ENCODE measurements at regions not wholly inside any gene's neighbourhood (a gene's known extent, or its start where the extent isn't known, plus 50 kb on each side); places are given as distances from the start of the nearest gene placed in this dataset.
"Not testable (repeated sequence)": the region's sequence is repeated elsewhere in the genome, so short reads cannot be mapped to it uniquely, and the experiment has no call there.

DNA sequence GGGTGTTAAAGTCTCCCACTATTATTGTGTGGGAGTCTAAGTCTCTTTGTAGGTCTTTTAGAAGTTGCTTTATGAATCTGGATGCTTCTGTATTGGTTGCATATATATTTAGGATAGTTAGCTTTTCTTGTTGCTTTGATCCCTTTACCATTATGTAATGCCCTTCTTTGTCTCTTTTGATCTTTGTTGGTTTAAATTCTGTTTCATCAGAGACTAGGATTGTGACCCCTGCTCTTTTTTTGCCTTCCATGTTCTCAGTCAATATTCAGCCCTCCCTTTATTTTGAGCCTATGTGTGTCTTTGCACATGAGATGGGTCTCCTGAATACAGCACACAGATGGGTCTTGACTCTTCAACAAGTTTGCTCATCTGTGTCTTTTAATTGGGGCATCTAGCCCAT is 126.0 kb downstream of the PCSK1 start:
- not testable (repeated sequence) for H3K36me3 ChIP-seq (replicated peaks; ENCODE audit: control insufficient read depth, insufficient read depth, low read length); DNase-seq; H3K27me3 ChIP-seq (ENCODE audit: control insufficient read depth, insufficient read depth, low read length); H3K4me3 ChIP-seq (ENCODE audit: insufficient read depth, low read depth, low read length)

GRCh38 chr5:96302174-96302738 is 130.8 kb downstream of the PCSK1 start:
- Histone ChIP-seq H3K27me3 (ENCODE audit: control insufficient read depth, insufficient read depth, low read length) (no peaks in the 10 kb centered on the region), H3K36me3 (replicated peaks; ENCODE audit: control insufficient read depth, insufficient read depth, low read length) (no peaks in the 10 kb centered on the region), H3K4me3 (ENCODE audit: insufficient read depth, low read depth, low read length) (no peak overlapping the region)
- no peak for DNase-seq

GRCh38 chr5:96300976-96301375 is 132.1 kb downstream of the PCSK1 start:
- DNase-seq: no peak
- Histone ChIP-seq H3K27me3 (ENCODE audit: control insufficient read depth, insufficient read depth, low read length) (no peaks in the 10 kb centered on the region), H3K4me3 (ENCODE audit: insufficient read depth, low read depth, low read length) (no peak overlapping the region), H3K36me3 (replicated peaks; ENCODE audit: control insufficient read depth, insufficient read depth, low read length) (no peaks in the 10 kb centered on the region)

DNA sequence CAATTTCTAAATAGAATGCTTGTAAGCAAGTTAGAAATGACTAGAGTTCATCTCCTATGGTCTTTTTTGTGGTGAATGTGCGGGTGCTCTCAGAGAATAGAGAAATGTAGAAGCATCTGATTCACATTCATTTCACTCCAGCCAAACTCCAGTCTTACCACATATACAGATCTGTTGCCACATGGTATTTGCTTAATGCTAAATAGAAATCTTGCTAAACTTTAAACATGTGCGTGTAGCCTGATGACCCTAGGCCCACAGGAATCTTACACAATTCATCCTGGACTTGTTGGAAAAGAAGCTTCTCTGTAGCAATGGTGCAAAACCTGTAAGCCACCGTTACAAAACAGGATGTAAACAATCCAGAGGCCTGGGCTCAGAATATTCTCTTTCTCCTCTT is 135.2 kb downstream of the PCSK1 start:
- H3K36me3 ChIP-seq (replicated peaks; ENCODE audit: control insufficient read depth, insufficient read depth, low read length): no peaks in the 10 kb centered on the region
- H3K27me3 ChIP-seq (ENCODE audit: control insufficient read depth, insufficient read depth, low read length): no peaks in the 10 kb centered on the region
- no peak overlapping the region for H3K4me3 ChIP-seq (ENCODE audit: insufficient read depth, low read depth, low read length)
- DNase-seq: no peak

DNA sequence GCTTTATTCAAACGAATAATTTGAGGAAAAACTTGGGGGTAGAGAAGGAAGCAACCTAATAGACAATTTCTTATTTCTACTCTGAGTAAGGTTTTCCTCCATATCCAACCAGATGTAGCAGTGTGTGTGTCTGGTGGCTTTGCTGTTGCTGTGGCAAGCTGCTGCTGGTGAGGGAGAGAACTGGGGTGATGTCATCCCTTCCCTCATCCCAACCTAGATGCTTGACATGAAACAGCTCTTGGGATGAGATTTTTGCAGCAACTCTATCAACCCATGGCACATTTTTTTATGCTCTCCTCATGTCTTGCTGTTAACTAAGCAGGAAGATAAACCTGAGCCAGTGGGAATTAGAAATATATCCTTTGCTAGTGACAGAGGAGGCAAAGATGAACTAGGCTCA is 135.8 kb downstream of the PCSK1 start:
- DNase-seq: no peak
- Histone ChIP-seq H3K4me3 (ENCODE audit: insufficient read depth, low read depth, low read length) (no peak overlapping the region), H3K36me3 (replicated peaks; ENCODE audit: control insufficient read depth, insufficient read depth, low read length) (no peaks in the 10 kb centered on the region), H3K27me3 (ENCODE audit: control insufficient read depth, insufficient read depth, low read length) (no peaks in the 10 kb centered on the region)

DNA sequence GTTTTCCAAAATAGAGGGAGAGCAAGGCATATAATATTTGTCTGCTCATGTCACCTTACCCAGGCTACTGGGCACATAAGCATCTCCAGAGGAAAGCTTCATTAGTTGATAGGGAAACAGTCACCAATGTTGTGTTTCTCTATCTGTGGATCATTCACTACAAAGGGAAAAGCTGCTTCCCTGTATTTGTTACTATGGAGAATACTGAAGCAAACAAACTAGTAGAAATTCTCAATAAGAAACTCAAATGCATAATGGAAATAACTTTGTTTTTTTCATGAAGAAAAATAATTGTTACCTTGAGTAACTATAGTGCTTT is 138.2 kb downstream of the PCSK1 start:
- no peaks in the 10 kb centered on the region for H3K27me3 ChIP-seq (ENCODE audit: control insufficient read depth, insufficient read depth, low read length)
- H3K36me3 ChIP-seq (replicated peaks; ENCODE audit: control insufficient read depth, insufficient read depth, low read length): no peaks in the 10 kb centered on the region
- no peak for DNase-seq
- H3K4me3 ChIP-seq (ENCODE audit: insufficient read depth, low read depth, low read length): no peak overlapping the region

DNA sequence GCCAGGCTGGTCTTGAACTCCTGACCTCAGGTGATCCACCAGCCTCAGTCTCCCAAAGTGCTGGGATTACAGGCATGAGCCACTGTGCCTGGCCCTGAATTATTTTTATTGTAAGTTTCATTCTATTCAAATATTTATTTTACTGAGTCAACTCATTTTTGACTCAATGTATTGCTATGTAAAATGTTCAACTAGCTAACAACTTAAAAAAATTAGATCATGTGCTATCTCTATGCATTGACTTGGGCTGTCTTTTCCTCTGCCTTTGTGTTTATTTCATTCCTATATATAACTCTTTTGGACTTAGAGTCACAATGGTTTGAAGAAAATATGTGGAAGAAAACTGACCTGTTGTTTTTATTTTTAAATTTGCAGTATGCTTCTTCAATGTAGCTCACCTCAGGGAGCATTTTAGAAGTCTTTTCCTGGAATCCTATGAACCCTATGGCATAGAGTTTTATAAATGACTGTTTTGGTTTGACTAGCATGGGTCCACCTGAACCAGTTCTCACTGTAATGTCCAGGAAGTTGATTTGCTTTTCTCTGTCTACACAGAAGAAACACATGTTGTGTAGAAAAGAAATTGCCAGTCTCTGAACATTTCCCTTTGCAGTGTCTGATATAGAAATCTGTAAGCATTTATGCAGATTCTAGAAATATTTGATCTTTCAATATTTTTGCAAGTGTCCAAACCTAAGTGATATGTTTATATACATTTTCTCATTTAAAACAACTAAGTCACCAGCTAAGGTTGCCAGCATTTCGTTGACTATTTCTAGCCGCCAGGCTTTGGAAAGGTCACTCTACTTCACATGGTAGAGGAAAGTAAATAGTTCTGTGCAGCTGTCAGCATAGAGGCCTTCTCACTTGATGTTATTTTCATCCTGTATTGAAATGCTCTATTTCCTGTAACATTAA is 138.8 kb downstream of the PCSK1 start:
- H3K27me3 ChIP-seq (ENCODE audit: control insufficient read depth, insufficient read depth, low read length): no peaks in the 10 kb centered on the region
- H3K4me3 ChIP-seq (ENCODE audit: insufficient read depth, low read depth, low read length): no peak overlapping the region
- no peak for DNase-seq
- H3K36me3 ChIP-seq (replicated peaks; ENCODE audit: control insufficient read depth, insufficient read depth, low read length): no peaks in the 10 kb centered on the region

DNA sequence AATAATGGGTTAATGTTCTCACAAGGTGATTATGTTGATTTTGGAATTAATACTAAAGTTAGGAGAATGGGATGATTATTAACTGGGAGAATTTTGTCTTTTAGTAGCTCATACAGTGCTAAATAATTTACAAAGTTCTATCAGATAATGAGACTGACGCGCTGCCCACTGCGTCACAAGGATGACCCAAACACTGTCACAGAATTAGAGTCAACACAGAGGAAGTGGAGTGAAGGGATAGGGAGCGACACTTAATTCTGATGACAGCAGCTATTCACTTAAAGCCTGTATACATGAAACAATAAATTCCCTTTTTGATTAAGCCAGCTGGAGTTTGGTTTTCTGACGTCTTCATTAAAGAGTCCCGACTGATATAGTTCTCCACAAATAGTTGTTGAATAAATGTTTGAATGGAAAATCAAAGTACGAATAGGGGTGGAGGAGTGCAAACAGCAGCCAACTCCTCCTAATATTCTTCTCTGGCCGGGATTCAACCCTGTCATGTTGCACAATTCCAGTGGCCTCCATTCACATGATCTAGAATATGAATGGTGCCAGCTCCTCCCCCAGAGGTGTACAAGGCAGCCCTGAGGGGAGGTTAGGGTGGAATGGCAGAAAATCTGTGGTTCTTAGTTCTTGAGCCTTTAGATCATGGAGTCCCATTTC is 140.3 kb downstream of the PCSK1 start:
- no peak overlapping the region for H3K4me3 ChIP-seq (ENCODE audit: insufficient read depth, low read depth, low read length)
- H3K27me3 ChIP-seq (ENCODE audit: control insufficient read depth, insufficient read depth, low read length): no peaks in the 10 kb centered on the region
- no peaks in the 10 kb centered on the region for H3K36me3 ChIP-seq (replicated peaks; ENCODE audit: control insufficient read depth, insufficient read depth, low read length)
- DNase-seq: no peak

GRCh38 chr5:96289287-96289686 is 143.8 kb downstream of the PCSK1 start:
- not testable (repeated sequence) for H3K4me3 ChIP-seq (ENCODE audit: insufficient read depth, low read depth, low read length); H3K27me3 ChIP-seq (ENCODE audit: control insufficient read depth, insufficient read depth, low read length)

GRCh38 chr5:96288845-96289185 is 144.2 kb downstream of the PCSK1 start:
- Histone ChIP-seq H3K36me3 (replicated peaks; ENCODE audit: control insufficient read depth, insufficient read depth, low read length) (no peaks in the 10 kb centered on the region), H3K4me3 (ENCODE audit: insufficient read depth, low read depth, low read length) (no peak overlapping the region), H3K27me3 (ENCODE audit: control insufficient read depth, insufficient read depth, low read length) (no peaks in the 10 kb centered on the region)
- DNase-seq: no peak

More at GRCh38 chr5:96289287-96289686, 143.8 kb downstream of the PCSK1 start:
- H3K36me3 ChIP-seq (replicated peaks; ENCODE audit: control insufficient read depth, insufficient read depth, low read length); DNase-seq: not testable (repeated sequence)

- Histone ChIP-seq H3K4me3 (ENCODE audit: insufficient read depth, low read depth, low read length) (no peak overlapping the region), H3K27me3 (ENCODE audit: control insufficient read depth, insufficient read depth, low read length) (no peaks in the 10 kb centered on the region), H3K36me3 (replicated peaks; ENCODE audit: control insufficient read depth, insufficient read depth, low read length) (no peaks in the 10 kb centered on the region)
- no peak for DNase-seq
Observed at GRCh38 chr5:96288166-96288844, 144.7 kb downstream of the PCSK1 start.

DNA sequence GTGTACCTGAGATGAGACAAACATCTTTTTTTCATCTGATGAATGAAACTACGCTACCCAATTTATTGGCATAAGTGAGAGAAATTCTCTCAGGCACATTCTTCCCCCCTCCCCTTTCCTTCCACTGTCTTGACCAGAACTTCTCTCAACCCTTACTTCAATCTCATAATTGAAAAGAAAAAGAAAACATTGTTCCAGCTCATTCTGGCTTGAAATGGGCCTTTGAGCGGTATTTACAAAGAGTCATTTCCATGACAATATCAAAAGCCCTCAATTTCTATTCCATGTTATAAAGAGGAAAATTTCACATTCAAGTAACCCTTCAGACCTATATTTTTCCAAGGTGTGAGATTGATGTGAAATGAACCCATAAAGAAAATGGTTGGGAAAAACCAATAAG is 145.9 kb downstream of the PCSK1 start:
- no peak for DNase-seq
- no peaks in the 10 kb centered on the region for H3K27me3 ChIP-seq (ENCODE audit: control insufficient read depth, insufficient read depth, low read length)

GRCh38 chr5:96285823-96286222 is 147.2 kb downstream of the PCSK1 start:
- DNase-seq: peak; percentile 19
- Histone ChIP-seq H3K4me3 (ENCODE audit: insufficient read depth, low read depth, low read length) (no peak overlapping the region), H3K36me3 (replicated peaks; ENCODE audit: control insufficient read depth, insufficient read depth, low read length) (no peaks in the 10 kb centered on the region), H3K27me3 (ENCODE audit: control insufficient read depth, insufficient read depth, low read length) (no peaks in the 10 kb centered on the region)

More for the DNA sequence above, 145.9 kb downstream of the PCSK1 start:
- H3K36me3 ChIP-seq (replicated peaks; ENCODE audit: control insufficient read depth, insufficient read depth, low read length): no peaks in the 10 kb centered on the region
- H3K4me3 ChIP-seq (ENCODE audit: insufficient read depth, low read depth, low read length): no peak overlapping the region

- H3K4me3 ChIP-seq (ENCODE audit: insufficient read depth, low read depth, low read length): no peak overlapping the region
- no peaks in the 10 kb centered on the region for H3K27me3 ChIP-seq (ENCODE audit: control insufficient read depth, insufficient read depth, low read length)
- no peaks in the 10 kb centered on the region for H3K36me3 ChIP-seq (replicated peaks; ENCODE audit: control insufficient read depth, insufficient read depth, low read length)
- DNase-seq: no peak
Observed at GRCh38 chr5:96284727-96285389, 148.2 kb downstream of the PCSK1 start.
